A673 (cell line): ENCODE measurements at regions not wholly inside any gene's neighbourhood (a gene's known extent, or its start where the extent isn't known, plus 50 kb on each side); places are given as distances from the start of the nearest gene placed in this dataset.

Source experiments
- CTCF ChIP-seq: fragments of 300-800, 200-600 bp; sonication (generic); conservative IDR thresholded peaks from 2 replicates; pipeline ENCODE4 v1.5.1; 2017; ENCODE audit warnings: low read depth, mild to moderate bottlenecking, antibody characterized with exemption, low read length, moderate library complexity, mixed read lengths
- EZH2 ChIP-seq: fragments of 200-600 bp; sonication (generic); IDR thresholded peaks from 2 replicates; pipeline ENCODE4 v1.6.1; 2017; ENCODE audit warnings: borderline replicate concordance, low read depth, mild to moderate bottlenecking, mixed read lengths, antibody characterized with exemption, low read length; ENCODE audit not compliant: poor library complexity, severe bottlenecking

GRCh38 chr1:209519786-209520185 lies 63.7 kb upstream of the CAMK1G start:
- TF ChIP-seq CTCF (no peak), EZH2 (no peak)
